ENCODE measurements at regions not wholly inside any gene's neighbourhood (a gene's known extent, or its start where the extent isn't known, plus 50 kb on each side); places are given as distances from the start of the nearest gene placed in this dataset.

GRCh38 chr4:83989835-83990234 is 453.9 kb downstream of the GPAT3 start:
- POLR2A ChIA-PET = no interaction called here
- TF ChIP-seq CTCF (IDR thresholded peaks at IDR 0.05; ENCODE audit: control extremely low read depth, extremely low read depth, low read depth, missing control alignments) = no peak
- no peak for DNase-seq (ENCODE audit: extremely low spot score)
- CTCF ChIA-PET = interaction anchor here (1.3 to 1.7 kb wide), 2 partner anchors 9 to 21 kb away, joined by 3 to 4 read pairs; no protein-coding TSS in a partner anchor

GRCh38 chr4:83981156-83981555 is 445.2 kb downstream of the GPAT3 start:
- no peak for TF ChIP-seq CTCF (IDR thresholded peaks at IDR 0.05; ENCODE audit: control extremely low read depth, extremely low read depth, low read depth, missing control alignments)
- DNase-seq (ENCODE audit: extremely low spot score) = no peak
- CTCF ChIA-PET = no interaction called here
- POLR2A ChIA-PET = no interaction called here

GRCh38 chr4:83979773-83980172 is 443.9 kb downstream of the GPAT3 start:
- CTCF ChIA-PET = no interaction called here
- no peak for TF ChIP-seq CTCF (IDR thresholded peaks at IDR 0.05; ENCODE audit: control extremely low read depth, extremely low read depth, low read depth, missing control alignments)
- no peak for DNase-seq (ENCODE audit: extremely low spot score)
- POLR2A ChIA-PET = no interaction called here

GRCh38 chr4:83974111-83974780 is 438.3 kb downstream of the GPAT3 start:
- POLR2A ChIA-PET = no interaction called here
- DNase-seq (ENCODE audit: extremely low spot score) = no peak
- TF ChIP-seq CTCF (IDR thresholded peaks at IDR 0.05; ENCODE audit: control extremely low read depth, extremely low read depth, low read depth, missing control alignments) = no peak
- CTCF ChIA-PET = no interaction called here

GRCh38 chr4:83964996-83965541 is 429.2 kb downstream of the GPAT3 start:
- ChIA-PET CTCF (interaction anchor here (1.0 to 1.5 kb wide), 2 partner anchors 17 to 27 kb away, joined by 3 read pairs; no protein-coding TSS in a partner anchor), POLR2A (no interaction called here)
- no peak for TF ChIP-seq CTCF (IDR thresholded peaks at IDR 0.05; ENCODE audit: control extremely low read depth, extremely low read depth, low read depth, missing control alignments)
- no peak for DNase-seq (ENCODE audit: extremely low spot score)

- TF ChIP-seq CTCF (IDR thresholded peaks at IDR 0.05; ENCODE audit: control extremely low read depth, extremely low read depth, low read depth, missing control alignments) = no peak
- ChIA-PET CTCF (interaction anchor here (1.3 to 1.4 kb wide), 2 partner anchors 12 to 15 kb away, joined by 3 to 4 read pairs; no protein-coding TSS in a partner anchor), POLR2A (no interaction called here)
- no peak for DNase-seq (ENCODE audit: extremely low spot score)
Observed at GRCh38 chr4:83962492-83962891, 426.6 kb downstream of the GPAT3 start.
